ENCODE measurements at regions not wholly inside any gene's neighbourhood (a gene's known extent, or its start where the extent isn't known, plus 50 kb on each side); places are given as distances from the start of the nearest gene placed in this dataset.

DNA sequence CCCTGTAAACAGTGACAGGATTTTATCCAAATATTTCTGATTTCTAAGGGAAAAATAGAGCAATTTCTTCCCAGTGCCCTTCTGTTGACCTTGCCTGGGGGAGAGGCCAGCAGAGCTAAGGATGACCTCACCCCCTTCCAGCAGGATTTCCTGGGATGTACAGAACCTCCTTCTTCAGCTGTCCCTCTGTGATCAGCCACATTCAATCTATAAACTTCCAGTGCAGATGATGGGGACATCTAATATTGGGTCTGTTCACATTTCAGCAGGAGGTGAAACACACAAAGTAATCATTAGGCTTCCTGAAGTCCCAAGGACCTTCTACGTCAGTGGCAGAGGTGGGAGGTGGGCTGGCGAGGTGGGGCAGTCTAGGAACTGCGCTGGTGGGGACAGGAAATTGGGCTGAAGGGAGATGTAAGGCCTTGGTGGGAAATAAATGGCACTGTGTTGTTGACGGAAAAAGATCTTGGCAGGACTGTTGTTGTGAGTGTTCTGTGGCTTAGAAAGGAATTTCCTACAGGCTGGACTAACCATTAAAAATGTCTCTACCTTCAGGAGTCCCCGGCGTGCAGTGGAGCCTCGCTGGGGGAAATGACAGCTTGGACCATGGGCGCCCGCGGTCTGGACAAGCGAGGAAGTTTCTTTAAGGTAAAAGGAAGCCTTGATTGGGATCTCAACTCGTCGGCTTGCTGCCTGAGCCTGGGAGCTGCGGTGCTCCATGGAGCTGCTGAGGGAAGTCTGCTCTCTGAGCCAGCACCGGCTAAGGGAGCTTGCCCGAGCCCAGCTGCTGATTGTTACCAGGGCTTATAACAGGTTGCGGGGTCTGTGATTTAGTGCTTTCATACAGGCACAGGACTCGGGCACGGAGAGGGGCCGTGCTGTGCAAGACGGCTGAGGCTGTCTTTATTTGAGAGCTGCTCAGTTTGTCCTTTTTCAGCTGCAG lies 127.9 kb upstream of the NAA20 start:
- TF ChIP-seq, protein P1, sequence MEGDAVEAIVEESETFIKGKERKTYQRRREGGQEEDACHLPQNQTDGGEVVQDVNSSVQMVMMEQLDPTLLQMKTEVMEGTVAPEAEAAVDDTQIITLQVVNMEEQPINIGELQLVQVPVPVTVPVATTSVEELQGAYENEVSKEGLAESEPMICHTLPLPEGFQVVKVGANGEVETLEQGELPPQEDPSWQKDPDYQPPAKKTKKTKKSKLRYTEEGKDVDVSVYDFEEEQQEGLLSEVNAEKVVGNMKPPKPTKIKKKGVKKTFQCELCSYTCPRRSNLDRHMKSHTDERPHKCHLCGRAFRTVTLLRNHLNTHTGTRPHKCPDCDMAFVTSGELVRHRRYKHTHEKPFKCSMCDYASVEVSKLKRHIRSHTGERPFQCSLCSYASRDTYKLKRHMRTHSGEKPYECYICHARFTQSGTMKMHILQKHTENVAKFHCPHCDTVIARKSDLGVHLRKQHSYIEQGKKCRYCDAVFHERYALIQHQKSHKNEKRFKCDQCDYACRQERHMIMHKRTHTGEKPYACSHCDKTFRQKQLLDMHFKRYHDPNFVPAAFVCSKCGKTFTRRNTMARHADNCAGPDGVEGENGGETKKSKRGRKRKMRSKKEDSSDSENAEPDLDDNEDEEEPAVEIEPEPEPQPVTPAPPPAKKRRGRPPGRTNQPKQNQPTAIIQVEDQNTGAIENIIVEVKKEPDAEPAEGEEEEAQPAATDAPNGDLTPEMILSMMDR (conservative IDR thresholded peaks at IDR 0.05; ENCODE audit: low read length) = no peak
- no peak for TF ChIP-seq EZH2phosphoT487 (IDR thresholded peaks at IDR 0.05; ENCODE audit: borderline replicate concordance, low read depth, low read length)
